ENCODE measurements at regions not wholly inside any gene's neighbourhood (a gene's known extent, or its start where the extent isn't known, plus 50 kb on each side); places are given as distances from the start of the nearest gene placed in this dataset.

DNA sequence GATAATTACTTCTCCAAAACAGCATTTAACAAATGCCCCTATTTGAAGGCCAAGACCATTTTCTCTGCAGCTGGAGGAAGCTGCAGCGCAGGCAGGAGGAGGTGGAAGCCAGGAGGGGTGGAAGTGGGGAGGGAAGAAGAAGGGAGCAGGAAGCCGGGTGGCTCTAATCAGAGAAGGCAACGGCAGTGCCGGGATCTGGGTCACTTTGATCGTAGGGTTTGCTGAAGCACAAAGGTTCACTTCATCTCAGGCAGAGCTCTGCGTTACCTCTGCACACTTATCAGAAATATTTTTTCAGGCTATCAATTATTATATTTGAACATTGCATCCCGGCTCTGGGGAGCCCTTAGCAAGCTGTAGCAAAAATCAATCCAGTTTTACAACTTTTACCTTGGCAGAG, 315.8 kb upstream of the POU3F3 start:
- H4K20me1 ChIP-seq (ENCODE audit: insufficient read depth, low read length), result no peaks in the 10 kb centered on the region
- H3K9me3 ChIP-seq (ENCODE audit: low read length), result no peaks in the 10 kb centered on the region
- TF ChIP-seq AGO2 (optimal IDR thresholded peaks at IDR 0.05; ENCODE audit: low read depth, low read length) (no peak), ZNF567 (CRISPR knock-in tag; IDR thresholded peaks at IDR 0.05; ENCODE audit: borderline replicate concordance) (no peak), TBL1XR1 (IDR thresholded peaks at IDR 0.05; ENCODE audit: borderline replicate concordance, low read length, partially characterized antibody) (no peak), HNF4A (CRISPR knock-in tag; IDR thresholded peaks at IDR 0.05) (no peak), EP300 (IDR thresholded peaks at IDR 0.05; ENCODE audit: low read depth in 2 of 2, low read length in 2 of 2) (no peak), EP300 (CRISPR knock-in tag; IDR thresholded peaks at IDR 0.05; ENCODE audit: borderline replicate concordance) (no peak), CEBPG (CRISPR knock-in tag; IDR thresholded peaks at IDR 0.05) (no peak), PAF1 (CRISPR knock-in tag; IDR thresholded peaks at IDR 0.05) (no peak), SATB2 (CRISPR knock-in tag; IDR thresholded peaks at IDR 0.05) (no peak), TCF7 (IDR thresholded peaks at IDR 0.05; ENCODE audit: low read depth) (no peak), SKI (IDR thresholded peaks at IDR 0.05; ENCODE audit: partially characterized antibody) (no peak), DNMT3B (CRISPR knock-in tag; conservative IDR thresholded peaks at IDR 0.05) (no peak), SMARCC2 (IDR thresholded peaks at IDR 0.05) (no peak)
- H2AFZ ChIP-seq (ENCODE audit: low read length), result no peak overlapping the region
- BruUV-seq (replicated peaks), result no TSS peak
- FAIRE-seq (no peak), DNase-seq (ENCODE audit: low spot score) (no peak), ATAC-seq (no peak)
- no peak overlapping the region for H3K27ac ChIP-seq (ENCODE audit: extremely low read length, insufficient read depth, low read length)
- H3K9ac ChIP-seq (ENCODE audit: insufficient read depth, low read depth, low read length), result no peak overlapping the region
- H3K4me2 ChIP-seq (ENCODE audit: low read depth, low read length), result no peak overlapping the region
- ChIA-PET POLR2A (no interaction called here), CTCF (ENCODE audit: low intra/inter-chr PET ratio, low total read pairs) (no interaction called here)
- peaks cover 0 to 10% of the 10 kb centered on the region in 2 experiments; a peak in 1 of 5 replicates for H3K27me3 ChIP-seq (ENCODE audit: control insufficient read depth in 1 of 2, insufficient read depth in 2 of 2, low read length in 2 of 2)
- H3K36me3 ChIP-seq (replicated peaks in 1 of 2; ENCODE audit: control insufficient read depth in 1 of 2, insufficient read depth in 2 of 2, low read length in 2 of 2), result no peaks in the 10 kb centered on the region
- intact Hi-C loops (cut with micrococcal nuclease; ENCODE audit: unreplicated experiment) (no loop called here), in situ Hi-C loops (cut with HindIII; ENCODE audit: extremely low pct_ligation_motif_present, low pct_unique_long_range_greater_than_20kb) (no loop called here)
- H3K79me2 ChIP-seq (ENCODE audit: insufficient read depth, low read length), result no peaks in the 10 kb centered on the region
- H3K4me3 ChIP-seq (replicated peaks in 1 of 3; ENCODE audit: insufficient read depth in 1 of 3, low read depth in 2 of 3, low read length in 3 of 3), result no peak overlapping the region
- WGBS (ENCODE audit: low lambda C conversion rate), result 6% methylated on average over 7 of the region's 7 CpGs
- H3K4me1 ChIP-seq (ENCODE audit: insufficient read depth, low read length), result no peaks in the 10 kb centered on the region

DNA sequence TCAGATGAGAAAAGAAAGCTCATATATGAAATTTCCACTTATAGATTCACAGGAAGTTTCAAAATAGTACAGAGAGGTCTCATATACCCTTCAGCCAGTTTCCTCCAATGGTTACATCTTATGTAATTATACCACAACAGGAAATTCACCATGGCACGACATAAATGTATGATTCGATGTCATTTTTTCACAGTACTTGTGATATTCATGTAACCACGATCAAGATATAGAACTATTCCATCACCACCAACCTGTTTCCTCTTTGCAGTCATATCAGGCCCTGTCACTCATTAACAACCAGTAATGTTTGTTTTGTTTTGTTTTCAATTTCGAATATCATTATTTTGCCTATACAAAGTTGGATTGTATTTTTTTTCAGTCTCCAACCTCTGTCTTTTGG, 314.3 kb upstream of the POU3F3 start:
- BruUV-seq (replicated peaks), result no TSS peak
- ATAC-seq (no peak), DNase-seq (ENCODE audit: low spot score) (no peak), FAIRE-seq (no peak)
- Histone ChIP-seq H4K20me1 (ENCODE audit: insufficient read depth, low read length) (no peaks in the 10 kb centered on the region), H3K9ac (ENCODE audit: insufficient read depth, low read depth, low read length) (no peak overlapping the region), H3K27me3 (ENCODE audit: control insufficient read depth in 1 of 2, insufficient read depth in 2 of 2, low read length in 2 of 2) (peaks cover 0 to 10% of the 10 kb centered on the region in 2 experiments; a peak in 1 of 5 replicates), H3K4me1 (ENCODE audit: insufficient read depth, low read length) (no peaks in the 10 kb centered on the region), H3K79me2 (ENCODE audit: insufficient read depth, low read length) (no peaks in the 10 kb centered on the region), H3K27ac (ENCODE audit: extremely low read length, insufficient read depth, low read length) (no peak overlapping the region), H3K36me3 (replicated peaks in 1 of 2; ENCODE audit: control insufficient read depth in 1 of 2, insufficient read depth in 2 of 2, low read length in 2 of 2) (no peaks in the 10 kb centered on the region), H3K4me3 (replicated peaks in 1 of 3; ENCODE audit: insufficient read depth in 1 of 3, low read depth in 2 of 3, low read length in 3 of 3) (no peak overlapping the region), H2AFZ (ENCODE audit: low read length) (no peak overlapping the region), H3K9me3 (ENCODE audit: low read length) (no peaks in the 10 kb centered on the region), H3K4me2 (ENCODE audit: low read depth, low read length) (no peak overlapping the region)
- intact Hi-C loops (cut with micrococcal nuclease; ENCODE audit: unreplicated experiment), result no loop called here
- CTCF ChIA-PET (ENCODE audit: low intra/inter-chr PET ratio, low total read pairs), result no interaction called here
- 3% methylated on average over 4 of the region's 4 CpGs for WGBS (ENCODE audit: low lambda C conversion rate)
- in situ Hi-C loops (cut with HindIII; ENCODE audit: extremely low pct_ligation_motif_present, low pct_unique_long_range_greater_than_20kb), result no loop called here
- POLR2A ChIA-PET, result no interaction called here
- TF ChIP-seq NR2F6 (IDR thresholded peaks at IDR 0.05), result no peak
- no peak for TF ChIP-seq NR2F6 (CRISPR knock-in tag; IDR thresholded peaks at IDR 0.05)
- no peak for TF ChIP-seq RBM22 (optimal IDR thresholded peaks at IDR 0.05; ENCODE audit: low read length)
- no peak for TF ChIP-seq ZSCAN9 (CRISPR knock-in tag; IDR thresholded peaks at IDR 0.05; ENCODE audit: borderline replicate concordance)
- no peak for TF ChIP-seq NRL (CRISPR knock-in tag; IDR thresholded peaks at IDR 0.05; ENCODE audit: borderline replicate concordance)
- TF ChIP-seq HNF4A (CRISPR knock-in tag; IDR thresholded peaks at IDR 0.05), result no peak

Measured in HepG2 (cell line).